ENCODE measurements at regions not wholly inside any gene's neighbourhood (a gene's known extent, or its start where the extent isn't known, plus 50 kb on each side); places are given as distances from the start of the nearest gene placed in this dataset.

- DNase-seq: no peak
Observed at GRCh38 chr20:57960803-57961575, 251.2 kb upstream of the PMEPA1 start.

GRCh38 chr20:57959589-57959988, 249.8 kb upstream of the PMEPA1 start:
- no peak for DNase-seq

- DNase-seq: no peak
Observed at GRCh38 chr20:57959018-57959417, 249.2 kb upstream of the PMEPA1 start.

- DNase-seq: no peak
Observed at GRCh38 chr20:57958050-57958420, 248.2 kb upstream of the PMEPA1 start.

GRCh38 chr20:57957411-57958049, 247.7 kb upstream of the PMEPA1 start:
- no peak for DNase-seq

- DNase-seq: no peak
Observed at GRCh38 chr20:57953638-57954037, 243.8 kb upstream of the PMEPA1 start.

GRCh38 chr20:57952136-57952535, 242.3 kb upstream of the PMEPA1 start:
- DNase-seq: no peak

- DNase-seq: no peak
Observed at GRCh38 chr20:57951549-57951948, 241.7 kb upstream of the PMEPA1 start.

GRCh38 chr20:57950764-57951485, 241.1 kb upstream of the PMEPA1 start:
- no peak for DNase-seq

- DNase-seq: no peak
Observed at GRCh38 chr20:57948180-57948955, 238.6 kb upstream of the PMEPA1 start.

- DNase-seq: no peak
Observed at GRCh38 chr20:57947421-57948179, 237.8 kb upstream of the PMEPA1 start.

- DNase-seq: no peak
Observed at GRCh38 chr20:57946559-57947315, 236.9 kb upstream of the PMEPA1 start.

GRCh38 chr20:57944988-57945387, 235.2 kb upstream of the PMEPA1 start:
- no peak for DNase-seq

GRCh38 chr20:57943950-57944349, 234.1 kb upstream of the PMEPA1 start:
- DNase-seq: no peak

GRCh38 chr20:57943291-57943690, 233.5 kb upstream of the PMEPA1 start:
- no peak for DNase-seq

- DNase-seq: no peak
Observed at GRCh38 chr20:57941604-57942381, 232.0 kb upstream of the PMEPA1 start.

GRCh38 chr20:57940868-57941522, 231.2 kb upstream of the PMEPA1 start:
- no peak for DNase-seq

- DNase-seq: no peak
Observed at GRCh38 chr20:57940376-57940775, 230.6 kb upstream of the PMEPA1 start.

- no peak for DNase-seq
Observed at GRCh38 chr20:57939499-57939898, 229.7 kb upstream of the PMEPA1 start.
